Lung (tissue), 11 donors: ENCODE measurements at regions not wholly inside any gene's neighbourhood (a gene's known extent, or its start where the extent isn't known, plus 50 kb on each side); places are given as distances from the start of the nearest gene placed in this dataset.

Source experiments
- ATAC-seq: fragments of 200-7000 bp; cut with Tn5 transposase; one replicate; pipeline ENCODE4 v1.9.1; 2020; ENCODE audit warnings: moderate number of reproducible peaks; ENCODE audit not compliant: insufficient read depth, low FRiP score
- DNase-seq, 3 donors: peaks; one replicate each; pipeline ENCODE4 v3.0.0-alpha.2; 2013 to 2017
- H3K27ac ChIP-seq, 2 donors: one replicate each; pipeline ENCODE4 v1.5.1; 2013; ENCODE audit warnings: mild to moderate bottlenecking in 2 of 2, moderate library complexity in 2 of 2, control low read depth in 1 of 2, inconsistent platforms in 1 of 2, low read depth in 1 of 2, low read length in 1 of 2
- H3K27me3 ChIP-seq, 3 donors: one replicate each; pipeline ENCODE4 v1.5.1; 2013; ENCODE audit warnings: low read length in 2 of 3; ENCODE audit not compliant: control insufficient read depth in 3 of 3, insufficient read depth in 3 of 3
- H3K36me3 ChIP-seq, 4 donors: one replicate each; pipeline ENCODE4 v1.5.1; 2013; ENCODE audit warnings: low read length in 4 of 4, mild to moderate bottlenecking in 1 of 4, moderate library complexity in 1 of 4; ENCODE audit not compliant: control insufficient read depth in 4 of 4, insufficient read depth in 4 of 4
- H3K4me1 ChIP-seq, 5 donors: one replicate each; pipeline ENCODE4 v1.5.1; 2013; ENCODE audit warnings: low read length in 5 of 5, mild to moderate bottlenecking in 2 of 5, moderate library complexity in 1 of 5; ENCODE audit not compliant: control insufficient read depth in 5 of 5, insufficient read depth in 5 of 5
- H3K4me3 ChIP-seq: one replicate; pipeline ENCODE4 v1.5.1; 2013; ENCODE audit warnings: mild to moderate bottlenecking, control low read depth, moderate library complexity
- H3K9ac ChIP-seq, 2 donors: one replicate each; pipeline ENCODE4 v1.5.1; 2013; ENCODE audit warnings: low read length in 2 of 2, control low read depth in 1 of 2; ENCODE audit not compliant: insufficient read depth in 1 of 2
- H3K9me3 ChIP-seq, 4 donors: one replicate each; pipeline ENCODE4 v1.5.1; 2013; ENCODE audit warnings: low read length in 3 of 4, mild to moderate bottlenecking in 1 of 4, moderate library complexity in 1 of 4; ENCODE audit not compliant: control insufficient read depth in 4 of 4, insufficient read depth in 3 of 4
- CTCF ChIP-seq: IDR thresholded peaks from 2 replicates; pipeline ENCODE4 v1.5.1; 2012; ENCODE audit warnings: mild to moderate bottlenecking; ENCODE audit errors: control extremely low read depth, extremely low read depth
- WGBS, 2 donors: extraction: QIAGEN DNeasy Blood & Tissue Kit; methylation state at CpG; one replicate each; pipeline ENCODE4 v1.1.7; 2013; 5-methylcytosine and 5-hydroxymethylcytosine counted together
- donor health status: control.
- donor health status: control.
- donor health status: Bipolar disorder and iron deficiency.
- donor health status: healthy.
- donor health status: DM: yes; HTN: yes; CAD: no.

- H3K4me1 ChIP-seq = no peaks in the 10 kb centered on the region
- WGBS, 2 donors = 88 to 91% methylated on average over 2 of the region's 2 CpGs
- no peak for ATAC-seq
- peaks cover 0 to 7% (median 3%) of the 10 kb centered on the region in 4 donors for H3K9me3 ChIP-seq
- no peak overlapping the region for H3K4me3 ChIP-seq
- no peaks in the 10 kb centered on the region for H3K27me3 ChIP-seq
- H3K9ac ChIP-seq = no peak overlapping the region
- DNase-seq = no peak
- no peak for TF ChIP-seq CTCF
- H3K27ac ChIP-seq = no peak overlapping the region
- no peaks in the 10 kb centered on the region for H3K36me3 ChIP-seq
These were observed 336.4 kb upstream of the OPRM1 start for GRCh38 chr6:153702671-153703070.

GRCh38 chr6:153698637-153699036 is 340.4 kb upstream of the OPRM1 start:
- Histone ChIP-seq H3K9ac (no peak overlapping the region), H3K9me3 (peaks cover 0 to 3% (median 0%) of the 10 kb centered on the region in 4 donors), H3K4me1 (no peaks in the 10 kb centered on the region), H3K4me3 (no peak overlapping the region), H3K27me3 (no peaks in the 10 kb centered on the region), H3K27ac (no peak overlapping the region), H3K36me3 (no peaks in the 10 kb centered on the region)
- TF ChIP-seq CTCF = no peak
- DNase-seq = no peak
- 88 to 94% methylated on average over 2 of the region's 2 CpGs for WGBS, 2 donors
- ATAC-seq = no peak

GRCh38 chr6:153698001-153698400 is 341.0 kb upstream of the OPRM1 start:
- Histone ChIP-seq H3K9ac (no peak overlapping the region), H3K27me3 (no peaks in the 10 kb centered on the region), H3K36me3 (no peaks in the 10 kb centered on the region), H3K4me1 (no peaks in the 10 kb centered on the region), H3K4me3 (no peak overlapping the region), H3K27ac (no peak overlapping the region), H3K9me3 (peaks cover 0 to 3% (median 0%) of the 10 kb centered on the region in 4 donors)
- ATAC-seq (no peak), DNase-seq (no peak)
- TF ChIP-seq CTCF = no peak
- 90 to 93% methylated on average over 5 of the region's 5 CpGs for WGBS, 2 donors

- no peak for ATAC-seq
- no peaks in the 10 kb centered on the region for H3K9me3 ChIP-seq
- H3K4me3 ChIP-seq = no peak overlapping the region
- H3K4me1 ChIP-seq = no peaks in the 10 kb centered on the region
- WGBS, 2 donors = 69 to 87% methylated on average over 2 of the region's 2 CpGs
- DNase-seq = no peak
- no peak overlapping the region for H3K27ac ChIP-seq
- no peak for TF ChIP-seq CTCF
- no peak overlapping the region for H3K9ac ChIP-seq
- no peaks in the 10 kb centered on the region for H3K36me3 ChIP-seq
- H3K27me3 ChIP-seq = no peaks in the 10 kb centered on the region
These were observed 361.5 kb upstream of the OPRM1 start for GRCh38 chr6:153677522-153677921.
